ENCODE measurements at regions not wholly inside any gene's neighbourhood (a gene's known extent, or its start where the extent isn't known, plus 50 kb on each side); places are given as distances from the start of the nearest gene placed in this dataset.

DNA sequence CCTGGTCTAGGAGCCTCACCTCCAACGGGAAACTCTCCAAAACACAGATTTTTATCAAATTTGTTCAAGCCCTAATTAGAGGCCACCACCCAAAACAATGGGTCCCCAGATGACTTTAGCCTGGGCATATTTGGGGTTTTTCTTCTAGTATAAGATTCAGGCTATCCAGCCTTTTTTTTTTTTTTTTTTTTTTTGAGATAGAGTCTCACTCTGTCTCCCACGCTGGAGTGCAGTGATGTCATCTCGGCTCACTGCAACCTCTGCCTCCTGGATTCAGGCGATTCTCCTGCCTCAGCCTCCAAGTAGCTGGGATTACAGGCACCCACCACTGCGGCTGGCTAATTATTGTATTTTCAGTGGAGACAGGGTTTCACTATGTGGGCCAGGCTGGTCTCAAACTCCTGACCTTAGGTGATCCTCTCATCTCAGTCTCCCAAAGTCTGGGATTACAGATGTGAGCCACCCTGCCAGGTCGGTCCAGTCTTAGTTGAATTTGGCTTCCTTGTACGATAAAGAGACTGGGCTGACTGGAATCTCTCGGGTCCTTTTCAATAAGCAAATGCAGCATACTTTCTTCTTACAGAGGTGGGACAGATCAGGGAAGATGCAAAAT lies 91.4 kb upstream of the KLF6 start:
- Histone ChIP-seq H3K23ac (ENCODE audit: insufficient read length, low read depth, low read length) (no peak overlapping the region), H2BK12ac (ENCODE audit: insufficient read length, low read depth, low read length) (peak overlapping the region; percentile 97), H2AFZ (ENCODE audit: low read length) (no peak overlapping the region), H2BK120ac (ENCODE audit: low read depth, low read length, poor library complexity, severe bottlenecking) (no peak overlapping the region), H4K8ac (replicated peaks; ENCODE audit: insufficient read length, low read depth, low read length) (no peak overlapping the region), H3K14ac (ENCODE audit: insufficient read depth, low read length) (no peak overlapping the region), H4K20me1 (ENCODE audit: control insufficient read depth, insufficient read depth, insufficient read length) (no peaks in the 10 kb centered on the region), H2BK5ac (ENCODE audit: insufficient read length, low read length) (no peak overlapping the region), H3K56ac (ENCODE audit: insufficient read length, low read depth, low read length) (no peak overlapping the region), H3K79me2 (ENCODE audit: insufficient read depth, low read length) (no peaks in the 10 kb centered on the region), H3K27ac (ENCODE audit: insufficient read length, low read depth, low read length) (no peak overlapping the region), H3K9ac (ENCODE audit: extremely low read depth, insufficient read length, low read length) (no peak overlapping the region), H3K4me1 (ENCODE audit: insufficient read depth, low read length) (peaks cover 6% of the 10 kb centered on the region; the same call in 1 of the 2 replicates), H3K4me2 (ENCODE audit: insufficient read depth, insufficient read length, low read length) (no peak overlapping the region), H3K18ac (ENCODE audit: insufficient read length, low read depth, low read length) (peak overlapping the region; percentile 50), H3K9me3 (ENCODE audit: control insufficient read depth, low read depth, low read length) (no peaks in the 10 kb centered on the region), H3T11ph (ENCODE audit: low read length) (peak overlapping the region; percentile 63), H3K23me2 (ENCODE audit: insufficient read length, low read depth, low read length, poor library complexity, severe bottlenecking) (no peaks in the 10 kb centered on the region), H2AK5ac (ENCODE audit: insufficient read length, low read length) (peak overlapping the region; percentile 67), H3K79me1 (ENCODE audit: insufficient read depth, low read depth, low read length, poor library complexity, severe bottlenecking) (no peaks in the 10 kb centered on the region), H4K5ac (ENCODE audit: insufficient read length, low read depth, low read length) (no peak overlapping the region), H4K91ac (ENCODE audit: insufficient read length, low read depth, low read length) (no peak overlapping the region), H3K4ac (ENCODE audit: low read depth, low read length) (no peak overlapping the region; the same call in 1 of the 2 replicates), H2BK20ac (ENCODE audit: low read depth, low read length, poor library complexity, severe bottlenecking) (no peak overlapping the region), H2BK15ac (ENCODE audit: low read depth, low read length) (peak overlapping the region; percentile 90; the same call in 1 of the 2 replicates), H3K27me3 (ENCODE audit: insufficient read depth, low read length) (no peaks in the 10 kb centered on the region)
- H3K4me3 Mint-ChIP-seq: no peak overlapping the region
- no peaks in the 10 kb centered on the region for H3K36me3 Mint-ChIP-seq (ENCODE audit: insufficient read depth in 1 of 3, low read depth in 3 of 3)
- TF ChIP-seq CTCF (conservative IDR thresholded peaks at IDR 0.05): no peak
- peaks cover 26 to 33% of the 10 kb centered on the region in 2 experiments for H3K4me1 Mint-ChIP-seq
- H3K27me3 Mint-ChIP-seq (ENCODE audit: low read depth): no peaks in the 10 kb centered on the region
- no CpG with 5 or more reads among the region's 8 CpGs for WGBS (ENCODE audit: extremely low coverage, insufficient read length, low lambda C conversion rate)
- H3K27ac Mint-ChIP-seq: no peak overlapping the region
- DNase-seq: no peak
- no peaks in the 10 kb centered on the region for H3K9me3 Mint-ChIP-seq
